Ishikawa (cell line): ENCODE measurements at regions not wholly inside any gene's neighbourhood (a gene's known extent, or its start where the extent isn't known, plus 50 kb on each side); places are given as distances from the start of the nearest gene placed in this dataset.

ENCODE experiments used
- CEBPB ChIP-seq: IDR thresholded peaks from 2 replicates; pipeline ENCODE4 v1.6.1; 2012
- CREB1 ChIP-seq: IDR thresholded peaks from 2 replicates; pipeline ENCODE4 v1.6.1; 2012; ENCODE audit warnings: low read depth
- EGR1 ChIP-seq: IDR thresholded peaks from 2 replicates; pipeline ENCODE4 v1.6.1; 2012
- EP300 ChIP-seq: IDR thresholded peaks from 2 replicates; pipeline ENCODE4 v1.6.1; 2012; ENCODE audit warnings: borderline replicate concordance
- FOXM1 ChIP-seq: IDR thresholded peaks from 2 replicates; pipeline ENCODE4 v1.6.1; 2012; ENCODE audit warnings: low read depth, borderline replicate concordance
- NFIC ChIP-seq: IDR thresholded peaks from 2 replicates; pipeline ENCODE4 v1.6.1; 2012
- RAD21 ChIP-seq: IDR thresholded peaks from 2 replicates; pipeline ENCODE4 v1.6.1; 2012; ENCODE audit warnings: low read depth
- REST ChIP-seq: IDR thresholded peaks from 2 replicates; pipeline ENCODE4 v1.6.1; 2012; ENCODE audit warnings: low read depth, mild to moderate bottlenecking
- TAF1 ChIP-seq: IDR thresholded peaks from 2 replicates; pipeline ENCODE4 v1.6.1; 2012; ENCODE audit warnings: low read depth, mild to moderate bottlenecking
- TCF12 ChIP-seq: IDR thresholded peaks from 2 replicates; pipeline ENCODE4 v1.6.1; 2012; ENCODE audit warnings: low read depth
- TEAD4 ChIP-seq: IDR thresholded peaks from 2 replicates; pipeline ENCODE4 v1.6.1; 2012
- YY1 ChIP-seq: IDR thresholded peaks from 2 replicates; pipeline ENCODE4 v1.6.1; 2012; ENCODE audit warnings: low read depth
- ZBTB7A ChIP-seq: IDR thresholded peaks from 2 replicates; pipeline ENCODE4 v1.6.1; 2012; ENCODE audit warnings: low read depth
- TF ChIP-seq, protein P1 (sequence below): IDR thresholded peaks from 2 replicates; pipeline ENCODE4 v1.6.1; 2012
- TF ChIP-seq, protein P2 (sequence below): IDR thresholded peaks from 2 replicates; pipeline ENCODE4 v1.6.1; 2012

DNA sequence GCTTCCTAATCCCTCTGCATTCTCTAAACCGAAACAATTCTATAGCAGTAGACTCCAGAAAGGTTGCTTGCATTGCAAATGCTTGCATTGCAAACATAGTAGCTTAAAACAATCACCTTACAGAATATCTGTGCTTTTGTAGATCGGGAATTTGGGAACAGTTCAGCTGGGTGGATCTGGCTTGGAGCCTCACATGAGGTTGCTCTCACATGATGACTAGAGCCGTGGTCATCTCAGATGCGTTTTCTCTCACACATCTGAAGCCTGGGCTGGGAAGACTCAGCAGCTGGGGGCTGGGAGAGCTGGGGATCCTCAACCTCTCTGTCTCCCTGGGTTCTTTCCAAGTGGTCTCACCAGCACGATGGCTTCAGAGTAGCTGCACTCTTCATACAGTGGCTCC lies 127.8 kb downstream of the MSX2 start:
- TF ChIP-seq, protein P1, sequence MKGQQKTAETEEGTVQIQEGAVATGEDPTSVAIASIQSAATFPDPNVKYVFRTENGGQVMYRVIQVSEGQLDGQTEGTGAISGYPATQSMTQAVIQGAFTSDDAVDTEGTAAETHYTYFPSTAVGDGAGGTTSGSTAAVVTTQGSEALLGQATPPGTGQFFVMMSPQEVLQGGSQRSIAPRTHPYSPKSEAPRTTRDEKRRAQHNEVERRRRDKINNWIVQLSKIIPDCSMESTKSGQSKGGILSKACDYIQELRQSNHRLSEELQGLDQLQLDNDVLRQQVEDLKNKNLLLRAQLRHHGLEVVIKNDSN, result no peak
- TF ChIP-seq YY1 (no peak), EGR1 (no peak), CREB1 (no peak), TAF1 (no peak), FOXM1 (no peak), RAD21 (no peak), TCF12 (no peak), ZBTB7A (no peak), REST (no peak), NFIC (no peak), CEBPB (no peak), TEAD4 (no peak)
- TF ChIP-seq, protein P2, sequence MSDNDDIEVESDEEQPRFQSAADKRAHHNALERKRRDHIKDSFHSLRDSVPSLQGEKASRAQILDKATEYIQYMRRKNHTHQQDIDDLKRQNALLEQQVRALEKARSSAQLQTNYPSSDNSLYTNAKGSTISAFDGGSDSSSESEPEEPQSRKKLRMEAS, result no peak

DNA sequence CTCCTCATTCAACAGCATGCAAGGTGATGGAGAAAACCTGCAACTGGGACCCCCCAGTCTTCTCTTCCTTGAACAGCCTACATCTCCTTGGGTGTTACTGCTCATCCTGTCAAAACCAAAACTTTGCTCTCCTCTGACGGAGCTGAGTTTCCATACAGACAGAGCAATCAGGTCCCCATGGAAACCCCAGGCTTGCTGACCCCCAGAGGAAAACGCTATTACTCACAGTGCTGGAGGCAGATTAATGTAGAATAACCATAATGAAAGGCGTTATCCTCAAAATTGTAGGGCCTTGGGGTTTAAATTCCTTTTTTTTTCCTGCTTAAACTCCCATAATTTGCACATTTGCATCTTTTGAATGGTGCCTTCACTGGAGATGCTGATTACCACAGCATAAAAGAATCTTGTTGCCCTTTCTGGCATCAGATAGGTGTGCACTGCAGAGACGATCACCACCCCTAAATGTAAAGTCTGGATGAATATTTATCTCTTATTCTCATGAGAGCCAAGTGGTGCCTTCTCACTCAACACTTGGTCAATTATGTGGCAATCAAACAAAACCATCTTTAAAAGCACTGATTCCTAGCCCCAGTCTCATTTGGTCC lies 126.3 kb downstream of the MSX2 start:
- TF ChIP-seq, protein P1, result no peak
- TF ChIP-seq CEBPB (no peak), REST (no peak), EGR1 (no peak), CREB1 (no peak)

DNA sequence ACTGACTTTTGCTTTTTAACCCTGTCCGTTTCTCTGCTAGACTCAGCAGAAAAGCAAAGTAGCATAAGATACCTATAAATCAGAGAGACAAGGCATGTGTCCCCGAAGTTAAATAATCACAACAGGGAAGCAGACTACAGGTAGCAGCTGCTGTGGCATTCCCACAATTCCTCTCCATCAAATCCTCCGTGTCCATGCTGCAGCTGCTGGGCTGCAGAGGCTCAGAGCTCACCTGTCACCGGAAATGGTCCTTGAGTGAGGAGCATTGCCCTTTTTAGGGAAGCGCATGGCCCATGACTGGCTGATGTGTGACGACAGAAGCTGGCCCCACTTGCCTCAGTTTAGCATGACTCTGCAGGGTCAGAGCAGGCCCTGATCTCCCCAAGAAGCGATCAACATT lies 125.0 kb downstream of the MSX2 start:
- no peak for TF ChIP-seq TEAD4
- TF ChIP-seq CEBPB, result no peak
- TF ChIP-seq ZBTB7A, result no peak
- TF ChIP-seq TCF12, result no peak

- TF ChIP-seq TEAD4 (no peak), ZBTB7A (no peak), EGR1 (no peak), NFIC (no peak), RAD21 (no peak), CREB1 (no peak), REST (no peak), CEBPB (no peak), TAF1 (no peak), YY1 (no peak), FOXM1 (no peak), EP300 (no peak), TCF12 (no peak)
- TF ChIP-seq, protein P2, result no peak
- TF ChIP-seq, protein P1, result no peak
Observed at GRCh38 chr5:174844971-174845370, 120.6 kb downstream of the MSX2 start.
